ENCODE measurements at regions not wholly inside any gene's neighbourhood (a gene's known extent, or its start where the extent isn't known, plus 50 kb on each side); places are given as distances from the start of the nearest gene placed in this dataset.

DNA sequence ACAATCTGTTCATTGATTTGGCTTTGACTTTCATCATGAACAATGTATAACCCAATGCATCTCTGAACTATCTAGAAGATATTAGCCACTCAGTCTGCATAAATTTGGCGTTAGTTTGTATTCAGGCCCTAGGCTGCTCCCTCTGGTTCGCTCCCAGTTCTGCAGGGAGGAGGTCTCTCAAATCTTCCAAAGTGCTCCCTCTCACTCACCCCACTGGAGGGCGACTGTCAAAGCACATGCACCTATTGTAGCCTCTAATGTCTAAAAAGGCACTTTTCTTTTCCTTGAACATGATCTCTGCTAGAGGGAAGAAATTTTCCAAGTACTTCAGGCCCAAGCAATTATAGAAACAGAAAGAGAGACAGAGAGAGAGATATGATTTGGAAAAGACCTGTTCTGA is 291.5 kb downstream of the TDRD15 start:
- TF ChIP-seq, protein P1, sequence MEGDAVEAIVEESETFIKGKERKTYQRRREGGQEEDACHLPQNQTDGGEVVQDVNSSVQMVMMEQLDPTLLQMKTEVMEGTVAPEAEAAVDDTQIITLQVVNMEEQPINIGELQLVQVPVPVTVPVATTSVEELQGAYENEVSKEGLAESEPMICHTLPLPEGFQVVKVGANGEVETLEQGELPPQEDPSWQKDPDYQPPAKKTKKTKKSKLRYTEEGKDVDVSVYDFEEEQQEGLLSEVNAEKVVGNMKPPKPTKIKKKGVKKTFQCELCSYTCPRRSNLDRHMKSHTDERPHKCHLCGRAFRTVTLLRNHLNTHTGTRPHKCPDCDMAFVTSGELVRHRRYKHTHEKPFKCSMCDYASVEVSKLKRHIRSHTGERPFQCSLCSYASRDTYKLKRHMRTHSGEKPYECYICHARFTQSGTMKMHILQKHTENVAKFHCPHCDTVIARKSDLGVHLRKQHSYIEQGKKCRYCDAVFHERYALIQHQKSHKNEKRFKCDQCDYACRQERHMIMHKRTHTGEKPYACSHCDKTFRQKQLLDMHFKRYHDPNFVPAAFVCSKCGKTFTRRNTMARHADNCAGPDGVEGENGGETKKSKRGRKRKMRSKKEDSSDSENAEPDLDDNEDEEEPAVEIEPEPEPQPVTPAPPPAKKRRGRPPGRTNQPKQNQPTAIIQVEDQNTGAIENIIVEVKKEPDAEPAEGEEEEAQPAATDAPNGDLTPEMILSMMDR (IDR thresholded peaks at IDR 0.05) = no peak
- TF ChIP-seq POLR2A (IDR thresholded peaks at IDR 0.05) = no peak

All from vagina (tissue), 2 donors.